ENCODE measurements at regions not wholly inside any gene's neighbourhood (a gene's known extent, or its start where the extent isn't known, plus 50 kb on each side); places are given as distances from the start of the nearest gene placed in this dataset.
A peak's percentile ranks its signal among the peaks of the same experiment; 100 is the strongest.
"Not testable (repeated sequence)": the region's sequence is repeated elsewhere in the genome, so short reads cannot be mapped to it uniquely, and the experiment has no call there.

GRCh38 chr6:118367314-118367713, 180.8 kb upstream of the PLN start:
- DNase-seq (ENCODE audit: low read depth): no peak

GRCh38 chr6:118370722-118371121, 177.4 kb upstream of the PLN start:
- DNase-seq (ENCODE audit: low read depth): peak; percentile 33

- peak; percentile 20 for DNase-seq (ENCODE audit: low read depth)
These were observed 176.1 kb upstream of the PLN start for GRCh38 chr6:118371955-118372354.

- DNase-seq (ENCODE audit: low read depth): peak; percentile 26
These were observed 175.7 kb upstream of the PLN start for GRCh38 chr6:118372413-118372812.

GRCh38 chr6:118377711-118378414, 170.2 kb upstream of the PLN start:
- no peak for DNase-seq (ENCODE audit: low read depth)

GRCh38 chr6:118380620-118381019, 167.5 kb upstream of the PLN start:
- DNase-seq (ENCODE audit: low read depth): not testable (repeated sequence)

GRCh38 chr6:118382126-118382525, 166.0 kb upstream of the PLN start:
- DNase-seq (ENCODE audit: low read depth): no peak

- peak; percentile 11 for DNase-seq (ENCODE audit: low read depth)
These were observed 164.2 kb upstream of the PLN start for GRCh38 chr6:118383924-118384323.

GRCh38 chr6:118386975-118387374, 161.1 kb upstream of the PLN start:
- DNase-seq (ENCODE audit: low read depth): no peak

- DNase-seq (ENCODE audit: low read depth): peak; percentile 93
These were observed 160.0 kb upstream of the PLN start for GRCh38 chr6:118387921-118388701.

- peak; percentile 38 for DNase-seq (ENCODE audit: low read depth)
These were observed 157.0 kb upstream of the PLN start for GRCh38 chr6:118391086-118391485.

- peak; percentile 21 for DNase-seq (ENCODE audit: low read depth)
These were observed 154.0 kb upstream of the PLN start for GRCh38 chr6:118394106-118394505.

GRCh38 chr6:118396969-118397368, 151.1 kb upstream of the PLN start:
- no peak for DNase-seq (ENCODE audit: low read depth)

- DNase-seq (ENCODE audit: low read depth): no peak
These were observed 150.2 kb upstream of the PLN start for GRCh38 chr6:118397671-118398465.

- no peak for DNase-seq (ENCODE audit: low read depth)
These were observed 148.0 kb upstream of the PLN start for GRCh38 chr6:118400098-118400497.

GRCh38 chr6:118400582-118400981, 147.5 kb upstream of the PLN start:
- no peak for DNase-seq (ENCODE audit: low read depth)

- DNase-seq (ENCODE audit: low read depth): no peak
These were observed 146.6 kb upstream of the PLN start for GRCh38 chr6:118401325-118401975.

- DNase-seq (ENCODE audit: low read depth): peak; percentile 48
These were observed 145.1 kb upstream of the PLN start for GRCh38 chr6:118403036-118403435.

- DNase-seq (ENCODE audit: low read depth): no peak
These were observed 139.2 kb upstream of the PLN start for GRCh38 chr6:118408863-118409262.

- no peak for DNase-seq (ENCODE audit: low read depth)
These were observed 138.1 kb upstream of the PLN start for GRCh38 chr6:118410001-118410400.
